Keratinocyte (primary cell): ENCODE measurements at regions not wholly inside any gene's neighbourhood (a gene's known extent, or its start where the extent isn't known, plus 50 kb on each side); places are given as distances from the start of the nearest gene placed in this dataset.

Source experiments
- DNase-seq: peaks from one replicate; pipeline ENCODE4 v3.0.0-alpha.2; 2011; ENCODE audit warnings: low read depth, missing footprints, low spot score
- FAIRE-seq: peaks from 2 replicates; lab custom pipeline; 2011; peaks lifted over from hg19 to GRCh38; lab: Jason Lieb, UNC
- H2AFZ ChIP-seq: 2 replicates; pipeline ENCODE4 v1.6.0; 2012; ENCODE audit warnings: low read length, control low read depth, inconsistent platforms; ENCODE audit not compliant: control insufficient read depth
- H3K27ac ChIP-seq: 2 replicates; pipeline ENCODE4 v1.5.1; 2011; ENCODE audit warnings: low read length; ENCODE audit not compliant: control insufficient read depth, insufficient read depth
- H3K27me3 ChIP-seq: 3 replicates; pipeline ENCODE4 v1.6.0; 2011; ENCODE audit warnings: low read length; ENCODE audit not compliant: control insufficient read depth, insufficient read depth; ENCODE audit errors: extremely low read depth
- H3K36me3 ChIP-seq, 2 experiments: 2 replicates in 1 of 2; 3 replicates in 1 of 2; pipeline ENCODE4 v1.5.1; 2011; ENCODE audit warnings: low read length in 2 of 2, mild to moderate bottlenecking in 1 of 2; ENCODE audit not compliant: control insufficient read depth in 2 of 2, insufficient read depth in 2 of 2; ENCODE audit errors: extremely low read depth in 1 of 2
- H3K4me1 ChIP-seq: 3 replicates; pipeline ENCODE4 v1.5.1; 2011; ENCODE audit warnings: low read length; ENCODE audit not compliant: control insufficient read depth, insufficient read depth; ENCODE audit errors: extremely low read depth
- H3K4me2 ChIP-seq: 3 replicates; pipeline ENCODE4 v1.6.0; 2011; ENCODE audit warnings: low read depth, low read length; ENCODE audit not compliant: control insufficient read depth, insufficient read depth; ENCODE audit errors: extremely low read depth
- H3K4me3 ChIP-seq, 3 experiments: fragments of 200-600 bp in 1 of 3; sonication (generic) in 1 of 3; 2 replicates in 2 of 3; 3 replicates in 1 of 3; pipeline ENCODE4 v1.5.1; 2011 to 2016; ENCODE audit warnings: low read length in 3 of 3, mild to moderate bottlenecking in 3 of 3, control low read depth in 2 of 3, inconsistent platforms in 1 of 3, low read depth in 1 of 3, mixed read lengths in 1 of 3, mixed run types in 1 of 3, moderate library complexity in 1 of 3; ENCODE audit not compliant: control insufficient read depth in 2 of 3, insufficient read depth in 2 of 3; ENCODE audit errors: extremely low read depth in 1 of 3
- H3K79me2 ChIP-seq: 2 replicates; pipeline ENCODE4 v1.6.0; 2012; ENCODE audit warnings: low read length; ENCODE audit not compliant: control insufficient read depth, insufficient read depth
- H3K9ac ChIP-seq: 3 replicates; pipeline ENCODE4 v1.6.0; 2011; ENCODE audit warnings: low read length; ENCODE audit not compliant: control insufficient read depth, insufficient read depth; ENCODE audit errors: extremely low read depth
- H3K9me1 ChIP-seq: 3 replicates; pipeline ENCODE4 v1.6.0; 2011; ENCODE audit warnings: low read length; ENCODE audit not compliant: control insufficient read depth, insufficient read depth; ENCODE audit errors: extremely low read depth
- H3K9me3 ChIP-seq: 2 replicates; pipeline ENCODE4 v1.5.1; 2012; ENCODE audit warnings: low read depth, low read length; ENCODE audit not compliant: control insufficient read depth
- H4K20me1 ChIP-seq: 3 replicates; pipeline ENCODE4 v1.6.0; 2011; ENCODE audit warnings: low read length; ENCODE audit not compliant: control insufficient read depth, insufficient read depth; ENCODE audit errors: extremely low read depth
- CTCF ChIP-seq, 3 experiments: IDR thresholded peaks in 1 of 3; conservative IDR thresholded peaks in 1 of 3; optimal IDR thresholded peaks in 1 of 3; 2 replicates in 2 of 3; 3 replicates in 1 of 3; pipeline versions ENCODE3 to v1.5.1; 2011; ENCODE audit warnings: low read length in 3 of 3, mild to moderate bottlenecking in 3 of 3, moderate library complexity in 2 of 3, control low read depth in 1 of 3, inconsistent platforms in 1 of 3; ENCODE audit not compliant: insufficient read depth in 2 of 3; ENCODE audit errors: extremely low read depth in 1 of 3
- EZH2 ChIP-seq: IDR thresholded peaks from one replicate; pipeline ENCODE4 v1.6.1; 2012; ENCODE audit warnings: inconsistent platforms, mild to moderate bottlenecking, low read length, moderate library complexity
- dilution Hi-C: fragments of 300-500 bp; cut with MboI; formaldehyde crosslinking; loops from one replicate; pipeline ENCODE4 v1.7.0; 2020; ENCODE audit warnings: low sequenced_read_pairs; ENCODE audit not compliant: extremely low pct_ligation_motif_present

- TF ChIP-seq CTCF (optimal IDR thresholded peaks at IDR 0.05 in 1 of 3, IDR thresholded peaks at IDR 0.05 in 1 of 3, conservative IDR thresholded peaks at IDR 0.05 in 1 of 3; ENCODE audit: extremely low read depth in 1 of 3, insufficient read depth in 2 of 3, low read length in 3 of 3), result no peak
- no peak for TF ChIP-seq EZH2
- Histone ChIP-seq H3K79me2 (no peaks in the 10 kb centered on the region), H3K4me2 (no peak overlapping the region), H3K9ac (no peak overlapping the region), H3K4me3 (no peak overlapping the region), H3K9me1 (no peaks in the 10 kb centered on the region), H3K4me1 (peaks cover 9% of the 10 kb centered on the region), H3K9me3 (no peaks in the 10 kb centered on the region), H4K20me1 (no peaks in the 10 kb centered on the region), H3K27me3 (no peaks in the 10 kb centered on the region), H3K27ac (no peak overlapping the region), H2AFZ (no peak overlapping the region), H3K36me3 (no peaks in the 10 kb centered on the region)
- dilution Hi-C loops, result no loop called here
- FAIRE-seq, result peak; percentile 17
- DNase-seq, result no peak
Observed at GRCh38 chr2:146850746-146851145, 994.1 kb upstream of the ACVR2A start.

DNA sequence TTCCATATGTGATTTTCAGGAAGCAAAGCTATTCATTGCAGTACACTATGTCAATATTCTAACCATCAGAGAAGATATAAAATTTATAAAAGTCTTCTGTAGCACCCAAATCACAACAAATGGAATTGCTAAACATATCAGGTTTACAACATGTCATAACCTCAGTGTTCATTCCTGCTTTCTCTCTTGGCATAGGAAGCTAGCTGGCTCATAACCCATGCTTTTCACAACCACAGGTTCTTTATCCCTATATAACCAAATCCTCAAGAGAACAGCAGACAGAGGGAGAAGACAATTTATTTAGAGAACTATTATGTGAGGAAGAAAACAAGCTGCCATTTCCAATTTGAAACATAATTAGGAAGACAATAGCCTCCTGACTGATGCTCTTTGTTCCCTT lies 997.0 kb upstream of the ACVR2A start:
- dilution Hi-C loops, result no loop called here
- no peak for TF ChIP-seq CTCF (optimal IDR thresholded peaks at IDR 0.05 in 1 of 3, IDR thresholded peaks at IDR 0.05 in 1 of 3, conservative IDR thresholded peaks at IDR 0.05 in 1 of 3; ENCODE audit: extremely low read depth in 1 of 3, insufficient read depth in 2 of 3, low read length in 3 of 3)
- no peak for TF ChIP-seq EZH2
- H3K4me2 ChIP-seq, result no peak overlapping the region
- no peak overlapping the region for H2AFZ ChIP-seq
- H3K9ac ChIP-seq, result no peak overlapping the region
- no peaks in the 10 kb centered on the region for H3K4me1 ChIP-seq
- no peaks in the 10 kb centered on the region for H3K36me3 ChIP-seq
- H3K27me3 ChIP-seq, result no peaks in the 10 kb centered on the region
- H3K79me2 ChIP-seq, result no peaks in the 10 kb centered on the region
- no peaks in the 10 kb centered on the region for H4K20me1 ChIP-seq
- DNase-seq, result no peak
- no peaks in the 10 kb centered on the region for H3K9me3 ChIP-seq
- H3K27ac ChIP-seq, result no peak overlapping the region
- no peaks in the 10 kb centered on the region for H3K9me1 ChIP-seq
- no peak for FAIRE-seq
- no peak overlapping the region for H3K4me3 ChIP-seq
